Hepatocyte (in vitro differentiated cells): ENCODE measurements at regions not wholly inside any gene's neighbourhood (a gene's known extent, or its start where the extent isn't known, plus 50 kb on each side); places are given as distances from the start of the nearest gene placed in this dataset.
A peak's percentile ranks its signal among the peaks of the same experiment; 100 is the strongest.

Experiments used
- DNase-seq: peaks from one replicate; pipeline ENCODE4 v3.0.0-alpha.2; 2016; ENCODE audit warnings: low spot score
- H2AFZ ChIP-seq: fragments of 200-600 bp; sonication (generic); 2 replicates; pipeline ENCODE4 v1.6.0; 2016; ENCODE audit warnings: antibody characterized with exemption, mild to moderate bottlenecking
- H3K27ac ChIP-seq: fragments of 200-600 bp; sonication (generic); 2 replicates; pipeline ENCODE4 v1.5.1; 2016; ENCODE audit warnings: mild to moderate bottlenecking
- H3K27me3 ChIP-seq: fragments of 200-600 bp; sonication (generic); 2 replicates; pipeline ENCODE4 v1.6.1; 2016
- H3K36me3 ChIP-seq: fragments of 200-600 bp; sonication (generic); replicated peaks from 2 replicates; pipeline ENCODE4 v1.5.1; 2016; ENCODE audit warnings: low read depth; ENCODE audit not compliant: insufficient read depth
- H3K4me1 ChIP-seq: fragments of 200-600 bp; sonication (generic); 2 replicates; pipeline ENCODE4 v1.5.1; 2016; ENCODE audit warnings: mild to moderate bottlenecking, moderate library complexity; ENCODE audit not compliant: insufficient read depth
- H3K4me2 ChIP-seq: fragments of 200-600 bp; sonication (generic); 2 replicates; pipeline ENCODE4 v1.6.0; 2016
- H3K4me3 ChIP-seq: fragments of 200-600 bp; sonication (generic); 2 replicates; pipeline ENCODE4 v1.5.1; 2016; ENCODE audit warnings: mild to moderate bottlenecking
- H3K79me2 ChIP-seq: fragments of 200-600 bp; sonication (generic); 2 replicates; pipeline ENCODE4 v1.6.0; 2017; ENCODE audit warnings: mild to moderate bottlenecking
- H3K9me2 ChIP-seq: fragments of 200-600 bp; sonication (generic); replicated peaks from 2 replicates; pipeline ENCODE4 v1.6.0; 2017; ENCODE audit warnings: mild to moderate bottlenecking; ENCODE audit not compliant: insufficient read depth
- H3K9me3 ChIP-seq: fragments of 200-600 bp; sonication (generic); 2 replicates; pipeline ENCODE4 v1.5.1; 2016; ENCODE audit warnings: low read depth, mild to moderate bottlenecking
- H4K20me1 ChIP-seq: fragments of 200-600 bp; sonication (generic); 2 replicates; pipeline ENCODE4 v1.6.0; 2016; ENCODE audit warnings: mild to moderate bottlenecking; ENCODE audit not compliant: insufficient read depth, poor library complexity, severe bottlenecking
- CTCF ChIP-seq: fragments of 200-600 bp; sonication (generic); IDR thresholded peaks from 2 replicates; pipeline ENCODE4 v1.5.1; 2016; ENCODE audit warnings: antibody characterized with exemption, mild to moderate bottlenecking; ENCODE audit not compliant: poor library complexity
- EZH2 ChIP-seq: fragments of 200-600 bp; sonication (generic); IDR thresholded peaks from 2 replicates; pipeline ENCODE4 v1.6.1; 2016; ENCODE audit warnings: antibody characterized with exemption, mild to moderate bottlenecking, borderline replicate concordance
- EZH2phosphoT487 ChIP-seq: fragments of 200-600 bp; sonication (generic); IDR thresholded peaks from one replicate; pipeline ENCODE4 v1.6.1; 2018; ENCODE audit warnings: antibody characterized with exemption, mild to moderate bottlenecking, low read depth, moderate library complexity; ENCODE audit not compliant: unreplicated experiment, severe bottlenecking
- WGBS: methylation state at CpG from one replicate; pipeline ENCODE4 v1.1.6; 2016; ENCODE audit warnings: low lambda C conversion rate; ENCODE audit errors: missing lambda C conversion rate; 5-methylcytosine and 5-hydroxymethylcytosine counted together

- no peaks in the 10 kb centered on the region for H3K9me3 ChIP-seq
- no peaks in the 10 kb centered on the region for H4K20me1 ChIP-seq
- H3K27ac ChIP-seq = no peak overlapping the region
- peaks cover 18% of the 10 kb centered on the region for H3K4me1 ChIP-seq
- no peaks in the 10 kb centered on the region for H3K79me2 ChIP-seq
- no peak for TF ChIP-seq EZH2phosphoT487
- no peak for TF ChIP-seq CTCF
- TF ChIP-seq EZH2 = no peak
- H3K4me2 ChIP-seq = no peak overlapping the region
- no peak for DNase-seq
- H3K36me3 ChIP-seq = no peaks in the 10 kb centered on the region
- no peaks in the 10 kb centered on the region for H3K9me2 ChIP-seq
- no peak overlapping the region for H2AFZ ChIP-seq
- WGBS = 85% methylated on average over 2 of the region's 2 CpGs
- no peak overlapping the region for H3K4me3 ChIP-seq
- H3K27me3 ChIP-seq = no peaks in the 10 kb centered on the region
These were observed 704.0 kb upstream of the IGFBP3 start for GRCh38 chr7:46625032-46625431.

GRCh38 chr7:46622251-46622650, 701.2 kb upstream of the IGFBP3 start:
- no peaks in the 10 kb centered on the region for H3K9me3 ChIP-seq
- WGBS = 70% methylated on average over 2 of the region's 2 CpGs

GRCh38 chr7:46619723-46620310, 698.7 kb upstream of the IGFBP3 start:
- no peak for TF ChIP-seq CTCF
- TF ChIP-seq EZH2phosphoT487 = no peak
- no peak for TF ChIP-seq EZH2
- peaks cover 7% of the 10 kb centered on the region for H3K4me1 ChIP-seq
- WGBS = 26% methylated on average over 3 of the region's 3 CpGs
- H3K4me2 ChIP-seq = peak overlapping the region; percentile 4
- no peak overlapping the region for H2AFZ ChIP-seq
- H3K79me2 ChIP-seq = no peaks in the 10 kb centered on the region
- H3K4me3 ChIP-seq = no peak overlapping the region
- peak overlapping the region; percentile 42 for H3K27ac ChIP-seq
- H3K27me3 ChIP-seq = no peaks in the 10 kb centered on the region
- no peaks in the 10 kb centered on the region for H4K20me1 ChIP-seq
- no peaks in the 10 kb centered on the region for H3K36me3 ChIP-seq
- no peaks in the 10 kb centered on the region for H3K9me3 ChIP-seq
- no peaks in the 10 kb centered on the region for H3K9me2 ChIP-seq
- DNase-seq = peak; percentile 39

More at GRCh38 chr7:46622251-46622650, 701.2 kb upstream of the IGFBP3 start:
- Histone ChIP-seq H3K27ac (peak overlapping the region; percentile 39), H3K36me3 (no peaks in the 10 kb centered on the region), H3K9me2 (no peaks in the 10 kb centered on the region), H3K4me2 (no peak overlapping the region), H2AFZ (no peak overlapping the region), H3K4me1 (peaks cover 9% of the 10 kb centered on the region), H3K79me2 (no peaks in the 10 kb centered on the region), H3K27me3 (no peaks in the 10 kb centered on the region), H4K20me1 (no peaks in the 10 kb centered on the region), H3K4me3 (no peak overlapping the region)
- no peak for DNase-seq
- TF ChIP-seq CTCF (no peak), EZH2 (no peak), EZH2phosphoT487 (no peak)
